GM23248 (cell line): ENCODE measurements at regions not wholly inside any gene's neighbourhood (a gene's known extent, or its start where the extent isn't known, plus 50 kb on each side); places are given as distances from the start of the nearest gene placed in this dataset.

Experiments used
- DNase-seq: peaks from one replicate; pipeline ENCODE4 v3.0.0-alpha.2; 2015
- H2AFZ ChIP-seq: fragments of 200-600 bp; sonication (generic); 2 replicates; pipeline ENCODE4 v1.6.1; 2016; ENCODE audit warnings: antibody characterized with exemption
- H3F3A ChIP-seq: fragments of 200-600 bp; sonication (generic); 2 replicates; pipeline ENCODE4 v1.6.1; 2016; ENCODE audit warnings: mild to moderate bottlenecking, antibody characterized with exemption, mixed run types; ENCODE audit not compliant: insufficient read depth
- H3K27ac ChIP-seq: fragments of 200-600 bp; sonication (generic); 2 replicates; pipeline ENCODE4 v1.5.1; 2016; ENCODE audit warnings: mild to moderate bottlenecking
- H3K27me3 ChIP-seq: fragments of 200-600 bp; sonication (generic); replicated peaks from 2 replicates; pipeline ENCODE4 v1.6.1; 2016; ENCODE audit warnings: mild to moderate bottlenecking; ENCODE audit not compliant: insufficient read depth
- H3K36me3 ChIP-seq: fragments of 200-600 bp; sonication (generic); 2 replicates; pipeline ENCODE4 v1.6.1; 2016; ENCODE audit warnings: low read depth, mild to moderate bottlenecking
- H3K4me1 ChIP-seq: fragments of 200-600 bp; sonication (generic); 2 replicates; pipeline ENCODE4 v1.6.1; 2016; ENCODE audit warnings: mild to moderate bottlenecking; ENCODE audit not compliant: insufficient read depth
- H3K4me2 ChIP-seq: fragments of 200-600 bp; sonication (generic); one replicate; pipeline ENCODE4 v1.6.1; 2016; ENCODE audit warnings: mild to moderate bottlenecking; ENCODE audit not compliant: unreplicated experiment
- H3K4me3 ChIP-seq: fragments of 200-600 bp; sonication (generic); 2 replicates; pipeline ENCODE4 v1.5.1; 2016; ENCODE audit warnings: mild to moderate bottlenecking
- H3K79me2 ChIP-seq: fragments of 200-600 bp; sonication (generic); 2 replicates; pipeline ENCODE4 v1.6.1; 2016; ENCODE audit warnings: mild to moderate bottlenecking; ENCODE audit not compliant: insufficient read depth
- H3K9ac ChIP-seq: fragments of 200-600 bp; sonication (generic); 2 replicates; pipeline ENCODE4 v1.6.1; 2016; ENCODE audit warnings: mild to moderate bottlenecking
- H3K9me2 ChIP-seq: fragments of 200-600 bp; sonication (generic); 2 replicates; pipeline ENCODE4 v1.6.1; 2016; ENCODE audit warnings: mixed run types, mild to moderate bottlenecking, moderate library complexity; ENCODE audit not compliant: insufficient read depth
- H3K9me3 ChIP-seq: fragments of 200-600 bp; sonication (generic); one replicate; pipeline ENCODE4 v1.6.1; 2017; ENCODE audit warnings: low read depth
- H4K20me1 ChIP-seq: fragments of 200-600 bp; sonication (generic); 2 replicates; pipeline ENCODE4 v1.6.0; 2016; ENCODE audit not compliant: insufficient read depth
- EZH2 ChIP-seq: fragments of 200-600 bp; sonication (generic); IDR thresholded peaks from 2 replicates; pipeline ENCODE4 v1.6.1; 2018; ENCODE audit warnings: antibody characterized with exemption, mild to moderate bottlenecking; ENCODE audit not compliant: insufficient read depth, poor library complexity, severe bottlenecking
- EZH2phosphoT487 ChIP-seq: fragments of 200-600 bp; sonication (generic); IDR thresholded peaks from 2 replicates; pipeline ENCODE4 v1.6.1; 2018; ENCODE audit warnings: antibody characterized with exemption, moderate library complexity, mild to moderate bottlenecking, low read depth; ENCODE audit not compliant: insufficient read depth
- WGBS, 2 experiments: methylation state at CpG; one replicate each; pipeline ENCODE4 v1.1.6; 2015 to 2017; ENCODE audit warnings: low lambda C conversion rate in 2 of 2, low coverage in 1 of 2; ENCODE audit errors: missing lambda C conversion rate in 2 of 2; 5-methylcytosine and 5-hydroxymethylcytosine counted together
- in situ Hi-C: fragments of 300-500 bp; cut with MboI; formaldehyde crosslinking; loops from 2 replicates; pipeline ENCODE4 v1.15.0; 2020

GRCh38 chr3:59553076-59553475 lies 503.3 kb upstream of the CFAP20DC start:
- TF ChIP-seq EZH2phosphoT487 = no peak
- TF ChIP-seq EZH2 = no peak
- peaks cover 6% of the 10 kb centered on the region; the same call in 1 of the 2 replicates for H3K4me1 ChIP-seq
- no peaks in the 10 kb centered on the region for H3K36me3 ChIP-seq
- H4K20me1 ChIP-seq = no peaks in the 10 kb centered on the region
- no peaks in the 10 kb centered on the region for H3K9me3 ChIP-seq
- no peaks in the 10 kb centered on the region for H3K79me2 ChIP-seq
- no peak overlapping the region for H3K27ac ChIP-seq
- no peak overlapping the region for H3K4me3 ChIP-seq
- no peak for DNase-seq
- peaks cover 17% of the 10 kb centered on the region for H3F3A ChIP-seq
- H3K9ac ChIP-seq = no peak overlapping the region
- in situ Hi-C loops = no loop called here
- no peak overlapping the region for H2AFZ ChIP-seq
- H3K4me2 ChIP-seq = no peak overlapping the region
- WGBS, 2 experiments = 74 to 79% methylated on average over 3 of the region's 3 CpGs
- H3K27me3 ChIP-seq = no peaks in the 10 kb centered on the region
- no peaks in the 10 kb centered on the region; the same call in 1 of the 2 replicates for H3K9me2 ChIP-seq

GRCh38 chr3:59551834-59552233 lies 502.0 kb upstream of the CFAP20DC start:
- 43 to 47% methylated on average over 4 of the region's 4 CpGs for whole genome bisulfite sequencing, 2 experiments

GRCh38 chr3:59549962-59550361 lies 500.1 kb upstream of the CFAP20DC start:
- H3K9ac ChIP-seq = no peak overlapping the region
- no peaks in the 10 kb centered on the region for H3K4me1 ChIP-seq
- no peak for DNase-seq
- no peak overlapping the region for H3K4me3 ChIP-seq
- TF ChIP-seq EZH2 (no peak), EZH2phosphoT487 (no peak)
- H2AFZ ChIP-seq = no peak overlapping the region
- no peak overlapping the region for H3K27ac ChIP-seq
- 0 out of 2 replicates have a peak, but pooled peaks cover under 1% of the 10 kb centered on the region for H3F3A ChIP-seq
- H3K9me3 ChIP-seq = no peaks in the 10 kb centered on the region
- H3K36me3 ChIP-seq = no peaks in the 10 kb centered on the region
- in situ Hi-C loops = no loop called here
- H3K4me2 ChIP-seq = no peak overlapping the region
- no peaks in the 10 kb centered on the region for H4K20me1 ChIP-seq
- H3K9me2 ChIP-seq = no peaks in the 10 kb centered on the region; the same call in 1 of the 2 replicates
- no peaks in the 10 kb centered on the region for H3K79me2 ChIP-seq
- H3K27me3 ChIP-seq = no peaks in the 10 kb centered on the region
- 41 to 71% methylated on average over 1 of the region's 1 CpG for WGBS, 2 experiments

More at GRCh38 chr3:59551834-59552233, 502.0 kb upstream of the CFAP20DC start:
- DNase-seq = no peak
- Histone ChIP-seq H3K9ac (no peak overlapping the region), H4K20me1 (no peaks in the 10 kb centered on the region), H3K9me3 (no peaks in the 10 kb centered on the region), H3K27me3 (no peaks in the 10 kb centered on the region), H3F3A (peaks cover 16% of the 10 kb centered on the region), H3K4me1 (peaks cover 6% of the 10 kb centered on the region; the same call in 1 of the 2 replicates), H3K4me2 (no peak overlapping the region), H3K9me2 (no peaks in the 10 kb centered on the region; the same call in 1 of the 2 replicates), H3K36me3 (no peaks in the 10 kb centered on the region), H3K79me2 (no peaks in the 10 kb centered on the region), H2AFZ (no peak overlapping the region), H3K27ac (no peak overlapping the region), H3K4me3 (no peak overlapping the region)
- TF ChIP-seq EZH2 (no peak), EZH2phosphoT487 (no peak)
- in situ Hi-C loops = no loop called here

GRCh38 chr3:59547874-59548273 lies 498.0 kb upstream of the CFAP20DC start:
- Histone ChIP-seq H3F3A (no peaks in the 10 kb centered on the region), H3K9me2 (no peaks in the 10 kb centered on the region; the same call in 1 of the 2 replicates), H3K36me3 (no peaks in the 10 kb centered on the region), H3K27ac (no peak overlapping the region), H4K20me1 (no peaks in the 10 kb centered on the region), H3K4me3 (no peak overlapping the region), H2AFZ (no peak overlapping the region), H3K4me2 (no peak overlapping the region), H3K79me2 (no peaks in the 10 kb centered on the region), H3K4me1 (no peaks in the 10 kb centered on the region), H3K9ac (no peak overlapping the region), H3K9me3 (no peaks in the 10 kb centered on the region), H3K27me3 (no peaks in the 10 kb centered on the region)
- in situ Hi-C loops = no loop called here
- DNase-seq = no peak
- WGBS, 2 experiments = 75 to 82% methylated on average over 3 of the region's 3 CpGs
- TF ChIP-seq EZH2phosphoT487 = no peak
- no peak for TF ChIP-seq EZH2

GRCh38 chr3:59546522-59546921 lies 496.7 kb upstream of the CFAP20DC start:
- Histone ChIP-seq H3K4me2 (no peak overlapping the region), H3K36me3 (no peaks in the 10 kb centered on the region), H3K9me3 (no peaks in the 10 kb centered on the region), H3K79me2 (no peaks in the 10 kb centered on the region), H4K20me1 (no peaks in the 10 kb centered on the region), H3K9me2 (no peaks in the 10 kb centered on the region; the same call in 1 of the 2 replicates), H3K27ac (no peak overlapping the region), H3K4me3 (no peak overlapping the region), H3K9ac (no peak overlapping the region), H2AFZ (no peak overlapping the region), H3K4me1 (no peaks in the 10 kb centered on the region), H3K27me3 (no peaks in the 10 kb centered on the region), H3F3A (no peaks in the 10 kb centered on the region)
- DNase-seq = no peak
- in situ Hi-C loops = no loop called here
- TF ChIP-seq EZH2phosphoT487 (no peak), EZH2 (no peak)
- 71 to 80% methylated on average over 1 of the region's 1 CpG for WGBS, 2 experiments
